ENCODE measurements at regions not wholly inside any gene's neighbourhood (a gene's known extent, or its start where the extent isn't known, plus 50 kb on each side); places are given as distances from the start of the nearest gene placed in this dataset.
"Not testable (repeated sequence)": the region's sequence is repeated elsewhere in the genome, so short reads cannot be mapped to it uniquely, and the experiment has no call there.

DNA sequence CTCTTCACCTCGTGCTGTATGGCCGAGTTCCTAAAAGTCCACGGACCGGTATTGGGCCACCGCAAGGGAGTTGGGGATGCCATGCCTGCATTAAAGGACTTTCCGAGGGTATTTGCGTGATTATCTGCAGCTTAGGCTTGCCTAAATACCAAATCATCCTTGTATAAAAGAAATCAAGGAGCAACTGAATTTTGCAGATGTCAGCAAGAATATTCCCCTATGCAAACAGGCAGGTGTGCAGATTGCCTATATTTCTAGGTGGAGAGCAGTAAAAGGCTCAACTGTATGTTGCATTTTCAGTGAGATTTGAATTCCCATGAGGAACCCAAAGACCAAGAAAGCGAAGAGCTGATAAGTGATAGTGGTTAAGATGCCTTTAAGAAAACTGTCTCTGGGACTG is 452.3 kb downstream of the CDH11 start:
- Histone ChIP-seq H3K4me3 (no peak overlapping the region), H3K27me3 (no peaks in the 10 kb centered on the region), H3K9me3 (no peaks in the 10 kb centered on the region), H3K27ac (no peak overlapping the region), H3K4me1 (no peaks in the 10 kb centered on the region), H3K36me3 (no peaks in the 10 kb centered on the region)
- TF ChIP-seq, protein P1, sequence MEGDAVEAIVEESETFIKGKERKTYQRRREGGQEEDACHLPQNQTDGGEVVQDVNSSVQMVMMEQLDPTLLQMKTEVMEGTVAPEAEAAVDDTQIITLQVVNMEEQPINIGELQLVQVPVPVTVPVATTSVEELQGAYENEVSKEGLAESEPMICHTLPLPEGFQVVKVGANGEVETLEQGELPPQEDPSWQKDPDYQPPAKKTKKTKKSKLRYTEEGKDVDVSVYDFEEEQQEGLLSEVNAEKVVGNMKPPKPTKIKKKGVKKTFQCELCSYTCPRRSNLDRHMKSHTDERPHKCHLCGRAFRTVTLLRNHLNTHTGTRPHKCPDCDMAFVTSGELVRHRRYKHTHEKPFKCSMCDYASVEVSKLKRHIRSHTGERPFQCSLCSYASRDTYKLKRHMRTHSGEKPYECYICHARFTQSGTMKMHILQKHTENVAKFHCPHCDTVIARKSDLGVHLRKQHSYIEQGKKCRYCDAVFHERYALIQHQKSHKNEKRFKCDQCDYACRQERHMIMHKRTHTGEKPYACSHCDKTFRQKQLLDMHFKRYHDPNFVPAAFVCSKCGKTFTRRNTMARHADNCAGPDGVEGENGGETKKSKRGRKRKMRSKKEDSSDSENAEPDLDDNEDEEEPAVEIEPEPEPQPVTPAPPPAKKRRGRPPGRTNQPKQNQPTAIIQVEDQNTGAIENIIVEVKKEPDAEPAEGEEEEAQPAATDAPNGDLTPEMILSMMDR (IDR thresholded peaks at IDR 0.05), result no peak
- DNase-seq, result no peak

GRCh38 chr16:64667334-64667877 is 454.5 kb downstream of the CDH11 start:
- H3K27me3 ChIP-seq, result no peaks in the 10 kb centered on the region
- no peak for DNase-seq
- no peak overlapping the region for H3K4me3 ChIP-seq
- no peak overlapping the region for H3K27ac ChIP-seq
- no peaks in the 10 kb centered on the region for H3K9me3 ChIP-seq
- H3K36me3 ChIP-seq, result no peaks in the 10 kb centered on the region
- H3K4me1 ChIP-seq, result no peaks in the 10 kb centered on the region
- TF ChIP-seq POLR2A (IDR thresholded peaks at IDR 0.05), result no peak
- TF ChIP-seq, protein P1 (IDR thresholded peaks at IDR 0.05), result no peak

GRCh38 chr16:64662312-64662711 is 459.6 kb downstream of the CDH11 start:
- not testable (repeated sequence) for H3K4me1 ChIP-seq, DNase-seq, H3K9me3 ChIP-seq, H3K27ac ChIP-seq, H3K4me3 ChIP-seq, H3K27me3 ChIP-seq, H3K36me3 ChIP-seq

- Histone ChIP-seq H3K27me3 (no peaks in the 10 kb centered on the region), H3K4me1 (no peaks in the 10 kb centered on the region), H3K9me3 (no peaks in the 10 kb centered on the region), H3K27ac (no peak overlapping the region), H3K4me3 (no peak overlapping the region), H3K36me3 (no peaks in the 10 kb centered on the region)
- TF ChIP-seq, protein P1 (IDR thresholded peaks at IDR 0.05), result no peak
- no peak for TF ChIP-seq POLR2A (IDR thresholded peaks at IDR 0.05)
- DNase-seq, result no peak
These were observed 462.0 kb downstream of the CDH11 start for GRCh38 chr16:64659866-64660265.

DNA sequence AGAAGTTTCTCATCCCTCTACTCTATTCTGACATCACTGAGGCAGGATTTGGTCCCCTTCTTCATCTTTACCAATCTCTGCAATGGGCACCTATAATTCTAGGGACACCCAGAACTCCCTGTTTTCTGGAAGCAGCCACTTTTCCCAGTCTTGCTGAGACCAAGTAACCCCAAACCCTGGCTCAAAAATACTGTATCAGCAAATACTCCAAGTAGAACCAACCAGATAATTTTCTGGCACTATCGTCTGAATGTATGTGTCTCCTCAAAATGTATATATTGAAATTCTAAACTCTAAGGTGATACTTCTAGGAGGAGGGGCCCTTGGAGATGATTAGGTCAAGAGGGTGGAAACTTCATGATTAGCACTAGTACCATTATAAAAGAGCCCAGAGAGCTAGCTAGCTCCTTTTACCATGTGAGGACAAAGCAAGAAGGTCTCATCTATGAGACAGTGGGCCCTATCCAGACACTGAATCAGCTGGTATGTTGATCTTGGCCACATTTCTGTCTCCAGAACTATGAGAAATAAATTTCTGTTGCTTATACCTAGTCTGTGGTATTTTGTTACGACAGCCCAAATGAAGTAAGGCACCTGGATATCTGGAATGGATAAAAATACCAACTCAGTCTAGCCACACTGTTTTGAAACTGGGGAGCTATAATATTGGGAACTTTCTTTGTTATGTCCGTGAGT is 464.4 kb downstream of the CDH11 start:
- Histone ChIP-seq H3K36me3 (no peaks in the 10 kb centered on the region), H3K4me3 (no peak overlapping the region), H3K27me3 (no peaks in the 10 kb centered on the region), H3K4me1 (no peaks in the 10 kb centered on the region), H3K27ac (no peak overlapping the region), H3K9me3 (no peaks in the 10 kb centered on the region)
- no peak for DNase-seq
- TF ChIP-seq, protein P1 (IDR thresholded peaks at IDR 0.05), result no peak
- no peak for TF ChIP-seq POLR2A (IDR thresholded peaks at IDR 0.05)

- no peak for DNase-seq
- Histone ChIP-seq H3K27me3 (no peaks in the 10 kb centered on the region), H3K27ac (no peak overlapping the region), H3K4me1 (no peaks in the 10 kb centered on the region), H3K9me3 (no peaks in the 10 kb centered on the region), H3K36me3 (no peaks in the 10 kb centered on the region), H3K4me3 (no peak overlapping the region)
- TF ChIP-seq POLR2A (IDR thresholded peaks at IDR 0.05), result no peak
- TF ChIP-seq, protein P1 (IDR thresholded peaks at IDR 0.05), result no peak
These were observed 465.4 kb downstream of the CDH11 start for GRCh38 chr16:64656471-64656870.
